ENCODE measurements at regions not wholly inside any gene's neighbourhood (a gene's known extent, or its start where the extent isn't known, plus 50 kb on each side); places are given as distances from the start of the nearest gene placed in this dataset.

DNA sequence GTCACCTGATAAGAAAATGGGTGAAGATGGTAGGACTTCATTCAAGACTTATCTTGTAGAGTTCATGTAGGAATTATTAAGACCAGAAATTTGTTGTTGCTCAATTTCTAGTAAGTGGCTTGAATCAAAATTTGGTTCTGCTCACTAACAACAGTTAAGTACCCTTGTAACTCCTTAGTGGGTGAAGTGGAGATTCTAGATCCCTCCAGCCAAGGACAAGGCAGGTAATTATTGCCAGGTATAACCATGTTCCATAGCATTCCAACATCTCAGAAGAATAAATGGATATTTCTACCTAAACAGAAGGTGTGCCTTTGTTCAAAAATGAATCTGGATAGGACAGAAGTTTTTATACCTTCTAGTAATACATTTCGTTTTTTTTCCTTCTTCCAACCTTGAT is 282.3 kb downstream of the DUSP10 start:
- H3K27ac ChIP-seq, result no peak overlapping the region
- TF ChIP-seq, protein P1, sequence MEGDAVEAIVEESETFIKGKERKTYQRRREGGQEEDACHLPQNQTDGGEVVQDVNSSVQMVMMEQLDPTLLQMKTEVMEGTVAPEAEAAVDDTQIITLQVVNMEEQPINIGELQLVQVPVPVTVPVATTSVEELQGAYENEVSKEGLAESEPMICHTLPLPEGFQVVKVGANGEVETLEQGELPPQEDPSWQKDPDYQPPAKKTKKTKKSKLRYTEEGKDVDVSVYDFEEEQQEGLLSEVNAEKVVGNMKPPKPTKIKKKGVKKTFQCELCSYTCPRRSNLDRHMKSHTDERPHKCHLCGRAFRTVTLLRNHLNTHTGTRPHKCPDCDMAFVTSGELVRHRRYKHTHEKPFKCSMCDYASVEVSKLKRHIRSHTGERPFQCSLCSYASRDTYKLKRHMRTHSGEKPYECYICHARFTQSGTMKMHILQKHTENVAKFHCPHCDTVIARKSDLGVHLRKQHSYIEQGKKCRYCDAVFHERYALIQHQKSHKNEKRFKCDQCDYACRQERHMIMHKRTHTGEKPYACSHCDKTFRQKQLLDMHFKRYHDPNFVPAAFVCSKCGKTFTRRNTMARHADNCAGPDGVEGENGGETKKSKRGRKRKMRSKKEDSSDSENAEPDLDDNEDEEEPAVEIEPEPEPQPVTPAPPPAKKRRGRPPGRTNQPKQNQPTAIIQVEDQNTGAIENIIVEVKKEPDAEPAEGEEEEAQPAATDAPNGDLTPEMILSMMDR (IDR thresholded peaks at IDR 0.05), result no peak
- TF ChIP-seq ZFX (IDR thresholded peaks at IDR 0.05; ENCODE audit: borderline replicate concordance), result no peak

DNA sequence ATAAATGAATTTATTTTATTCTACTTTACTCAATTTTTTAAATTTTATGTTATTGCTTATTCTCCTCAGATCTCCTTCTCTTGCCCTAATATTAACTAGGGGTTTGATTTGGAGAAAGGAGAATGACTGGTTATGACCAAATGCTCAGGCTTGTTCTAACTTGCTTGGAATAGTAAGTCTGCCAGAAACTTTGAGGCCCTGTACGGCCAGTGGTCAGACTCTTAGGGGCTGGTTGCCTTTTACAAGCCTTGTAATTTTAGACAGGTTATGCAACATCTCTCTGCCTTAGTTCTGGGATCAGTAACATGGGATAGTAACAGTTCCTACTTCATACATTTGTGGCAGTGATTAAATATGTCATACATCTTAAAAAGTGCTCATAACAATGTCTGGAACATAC is 279.5 kb downstream of the DUSP10 start:
- no peak overlapping the region for H3K27ac ChIP-seq
- TF ChIP-seq, protein P1 (IDR thresholded peaks at IDR 0.05), result no peak
- TF ChIP-seq ZFX (IDR thresholded peaks at IDR 0.05; ENCODE audit: borderline replicate concordance), result no peak

DNA sequence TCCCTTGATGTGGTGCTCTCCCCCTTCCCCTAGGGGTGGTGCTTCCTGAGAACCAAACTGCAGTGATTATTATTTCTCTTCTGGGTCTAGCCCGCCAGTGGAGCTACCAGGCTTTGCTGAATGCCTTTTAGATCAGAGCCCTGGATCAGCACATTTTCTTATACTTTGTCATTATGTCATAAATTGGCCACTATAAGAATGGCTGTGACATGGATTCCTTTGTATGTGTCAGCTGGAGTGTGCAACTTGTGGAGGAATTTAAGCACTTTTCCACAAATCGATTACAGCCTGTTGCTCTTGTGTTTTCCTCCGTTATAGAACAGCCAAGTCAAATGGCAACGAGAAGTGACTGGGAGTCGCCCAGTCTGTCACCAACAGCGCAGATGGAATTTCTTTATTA is 273.3 kb downstream of the DUSP10 start:
- TF ChIP-seq, protein P1 (IDR thresholded peaks at IDR 0.05), result no peak
- no peak for TF ChIP-seq ZFX (IDR thresholded peaks at IDR 0.05; ENCODE audit: borderline replicate concordance)
- H3K27ac ChIP-seq, result no peak overlapping the region

DNA sequence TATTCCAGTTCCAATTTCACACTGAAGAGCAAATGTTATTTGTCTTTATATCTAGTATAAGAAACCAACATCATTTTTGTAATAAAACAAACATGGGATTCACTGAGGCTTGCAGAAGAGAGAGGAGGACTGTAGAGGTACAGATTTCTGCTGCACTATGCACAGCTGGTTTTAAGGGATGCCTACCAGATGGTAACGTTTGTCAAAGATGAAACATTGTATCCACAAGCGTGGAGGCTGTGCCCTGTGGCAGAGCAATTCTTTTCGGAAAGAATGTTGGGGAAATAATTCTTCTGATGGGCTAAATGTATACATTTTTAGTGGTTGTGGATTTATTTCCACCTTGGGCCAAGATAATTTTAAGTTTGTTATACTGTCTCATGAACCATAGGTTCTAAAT is 272.4 kb downstream of the DUSP10 start:
- TF ChIP-seq, protein P1 (IDR thresholded peaks at IDR 0.05), result no peak
- TF ChIP-seq ZFX (IDR thresholded peaks at IDR 0.05; ENCODE audit: borderline replicate concordance), result no peak
- 0 out of 2 replicates have a peak overlapping the region, but pooled peaks have one; percentile 16 for H3K27ac ChIP-seq

DNA sequence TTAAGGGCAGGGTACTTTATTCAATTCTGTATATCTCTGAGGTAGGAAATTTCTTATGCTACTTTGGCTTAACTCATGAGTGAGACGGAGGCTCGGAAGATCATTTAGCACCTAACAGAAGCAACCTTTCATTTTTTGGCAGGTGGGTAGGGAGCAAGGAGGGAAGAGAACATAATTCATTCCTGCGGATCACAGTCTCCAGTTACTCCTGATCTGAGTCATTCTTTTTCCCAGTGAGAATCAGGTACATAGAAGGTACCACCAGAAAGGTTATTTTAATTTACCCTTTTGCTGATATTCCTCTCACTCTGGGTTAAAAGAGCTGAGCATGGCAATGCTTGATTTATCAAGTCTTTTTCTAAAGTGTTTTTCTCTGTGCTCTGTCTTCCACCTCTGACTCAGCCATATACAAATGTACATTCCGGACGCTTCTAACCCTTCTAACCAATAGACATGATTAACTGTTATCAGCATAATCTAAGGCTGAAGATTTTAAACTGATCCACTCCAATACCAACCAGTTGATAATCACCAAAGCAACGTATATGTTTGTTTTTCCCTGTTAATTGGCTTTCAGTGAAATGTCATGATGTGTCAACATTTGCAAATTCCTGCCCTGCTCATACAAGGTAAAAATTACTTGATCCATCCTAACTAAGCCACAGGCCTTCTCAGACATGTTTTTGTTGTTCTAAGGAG is 271.7 kb downstream of the DUSP10 start:
- TF ChIP-seq ZFX (IDR thresholded peaks at IDR 0.05; ENCODE audit: borderline replicate concordance), result no peak
- TF ChIP-seq, protein P1 (IDR thresholded peaks at IDR 0.05), result no peak
- peak overlapping the region; percentile 16; the same call in 1 of the 2 replicates for H3K27ac ChIP-seq

DNA sequence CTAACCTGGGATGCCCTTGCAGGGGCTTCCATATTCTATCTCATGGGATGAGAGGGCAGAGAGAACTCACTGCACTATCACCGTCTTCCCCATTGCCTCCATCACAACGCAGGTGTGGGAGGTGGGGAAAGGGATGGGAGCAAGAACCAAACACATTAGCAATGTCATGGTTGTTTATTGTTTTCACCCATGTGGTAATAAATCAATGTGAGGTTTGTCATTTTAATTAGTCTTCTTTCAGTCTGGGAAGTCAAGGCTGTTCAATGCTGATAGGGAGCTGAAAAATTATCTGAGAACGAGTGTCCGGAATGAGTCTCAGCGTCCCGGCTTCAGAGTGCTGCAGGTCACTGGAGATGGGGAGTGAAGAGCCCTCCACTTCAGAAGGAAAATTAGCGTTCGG is 268.5 kb downstream of the DUSP10 start:
- no peak for TF ChIP-seq ZFX (IDR thresholded peaks at IDR 0.05; ENCODE audit: borderline replicate concordance)
- TF ChIP-seq, protein P1 (IDR thresholded peaks at IDR 0.05), result no peak
- H3K27ac ChIP-seq, result no peak overlapping the region

DNA sequence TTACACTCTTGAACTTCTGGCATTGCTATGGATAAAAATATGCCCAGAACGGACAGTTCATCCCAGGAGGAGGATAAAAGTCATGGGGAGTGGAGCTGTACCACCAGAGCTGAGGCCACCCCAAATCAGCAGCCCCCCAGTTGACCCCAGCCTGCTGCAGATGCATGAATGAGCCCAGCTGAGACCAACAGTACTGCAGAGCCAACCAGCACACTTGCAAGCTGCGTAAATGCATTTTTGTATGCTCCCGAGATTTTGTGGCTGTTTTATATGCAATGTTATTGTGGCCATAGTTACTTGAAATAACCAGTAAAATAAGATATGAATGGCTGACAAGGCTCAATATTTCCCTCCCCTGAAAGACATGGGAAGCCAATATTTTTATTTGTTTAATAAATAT is 264.6 kb downstream of the DUSP10 start:
- TF ChIP-seq, protein P1 (IDR thresholded peaks at IDR 0.05), result no peak
- no peak overlapping the region for H3K27ac ChIP-seq
